ENCODE measurements at regions not wholly inside any gene's neighbourhood (a gene's known extent, or its start where the extent isn't known, plus 50 kb on each side); places are given as distances from the start of the nearest gene placed in this dataset.

GRCh38 chr4:153094435-153094834, 109.8 kb upstream of the TRIM2 start:
- TF ChIP-seq POLR2AphosphoS5 (IDR thresholded peaks at IDR 0.05; ENCODE audit: low read depth, low read length) = no peak
- TF ChIP-seq POLR2A (IDR thresholded peaks at IDR 0.05; ENCODE audit: low read depth, low read length) = no peak
- no peak for TF ChIP-seq TAF1 (IDR thresholded peaks at IDR 0.05; ENCODE audit: borderline replicate concordance, low read depth, low read length)
